Neural crest cell (in vitro differentiated cells): ENCODE measurements at regions not wholly inside any gene's neighbourhood (a gene's known extent, or its start where the extent isn't known, plus 50 kb on each side); places are given as distances from the start of the nearest gene placed in this dataset.

Source experiments
- DNase-seq: peaks from one replicate; pipeline ENCODE4 v3.0.0; 2021; ENCODE audit warnings: low read depth, mixed read lengths, low spot score
- H3K27ac Mint-ChIP-seq: one replicate; pipeline ENCODE4 v1.8.0; 2021; ENCODE audit warnings: mild to moderate bottlenecking, mixed read lengths; ENCODE audit not compliant: unreplicated experiment
- H3K27me3 Mint-ChIP-seq: 2 replicates; pipeline ENCODE4 v1.8.0; 2021; ENCODE audit warnings: low read depth, mild to moderate bottlenecking, mixed read lengths
- H3K36me3 Mint-ChIP-seq: 2 replicates; pipeline ENCODE4 v1.8.0; 2021; ENCODE audit warnings: low read depth, mild to moderate bottlenecking, mixed read lengths
- H3K4me1 Mint-ChIP-seq: 2 replicates; pipeline ENCODE4 v1.8.0; 2021; ENCODE audit warnings: mixed read lengths
- H3K4me3 Mint-ChIP-seq: one replicate; pipeline ENCODE4 v1.8.0; 2021; ENCODE audit warnings: mild to moderate bottlenecking, mixed read lengths
- H3K9me3 Mint-ChIP-seq: 2 replicates; pipeline ENCODE4 v1.8.0; 2021; ENCODE audit warnings: mixed read lengths
- CTCF ChIP-seq: fragments of 200-600 bp; sonication (generic); conservative IDR thresholded peaks from 2 replicates; pipeline ENCODE4 v1.5.0; 2021; ENCODE audit warnings: antibody characterized with exemption, mild to moderate bottlenecking

GRCh38 chr7:22002726-22003125 is 57.0 kb upstream of the CDCA7L start:
- no peak overlapping the region for H3K27ac Mint-ChIP-seq

GRCh38 chr7:22001345-22002004 is 55.8 kb upstream of the CDCA7L start:
- no peak overlapping the region for H3K27ac Mint-ChIP-seq
- peaks cover 7% of the 10 kb centered on the region for H3K4me1 Mint-ChIP-seq
- H3K36me3 Mint-ChIP-seq = no peaks in the 10 kb centered on the region
- DNase-seq = peak; percentile 57
- peak overlapping the region; percentile 65 for H3K4me3 Mint-ChIP-seq
- TF ChIP-seq CTCF = peak; percentile 88
- H3K27me3 Mint-ChIP-seq = no peaks in the 10 kb centered on the region
- no peaks in the 10 kb centered on the region for H3K9me3 Mint-ChIP-seq

More at GRCh38 chr7:22002726-22003125, 57.0 kb upstream of the CDCA7L start:
- no peak for TF ChIP-seq CTCF
- Mint-ChIP-seq H3K36me3 (no peaks in the 10 kb centered on the region), H3K27me3 (no peaks in the 10 kb centered on the region), H3K4me1 (peaks cover 10% of the 10 kb centered on the region), H3K4me3 (no peak overlapping the region), H3K9me3 (no peaks in the 10 kb centered on the region)
- no peak for DNase-seq

GRCh38 chr7:21999896-22000295 is 54.2 kb upstream of the CDCA7L start:
- TF ChIP-seq CTCF = no peak
- H3K4me3 Mint-ChIP-seq = no peak overlapping the region
- no peaks in the 10 kb centered on the region for H3K36me3 Mint-ChIP-seq
- no peak overlapping the region for H3K27ac Mint-ChIP-seq
- no peaks in the 10 kb centered on the region for H3K27me3 Mint-ChIP-seq
- peaks cover under 1% of the 10 kb centered on the region for H3K9me3 Mint-ChIP-seq
- DNase-seq = no peak
- peaks cover 7% of the 10 kb centered on the region for H3K4me1 Mint-ChIP-seq

- no peak overlapping the region for H3K27ac Mint-ChIP-seq
- no peaks in the 10 kb centered on the region for H3K27me3 Mint-ChIP-seq
- DNase-seq = no peak
- peaks cover 7% of the 10 kb centered on the region for H3K4me1 Mint-ChIP-seq
- H3K4me3 Mint-ChIP-seq = no peak overlapping the region
- no peaks in the 10 kb centered on the region for H3K36me3 Mint-ChIP-seq
- peaks cover 10% of the 10 kb centered on the region for H3K9me3 Mint-ChIP-seq
- no peak for TF ChIP-seq CTCF
Measured at GRCh38 chr7:21996641-21997040, 50.9 kb upstream of the CDCA7L start.
